HAP-1 (cell line): ENCODE measurements at regions not wholly inside any gene's neighbourhood (a gene's known extent, or its start where the extent isn't known, plus 50 kb on each side); places are given as distances from the start of the nearest gene placed in this dataset.
"Not testable (repeated sequence)": the region's sequence is repeated elsewhere in the genome, so short reads cannot be mapped to it uniquely, and the experiment has no call there.

Experiments
- DNase-seq, 2 experiments: peaks; one replicate each; pipeline ENCODE4 v3.0.0-alpha.2; 2016 to 2020; ENCODE audit warnings: low spot score in 2 of 2
- H3K27me3 ChIP-seq: fragments of 250-450 bp; sonication (Bioruptor Pico); 2 replicates; pipeline ENCODE4 v1.5.1; 2020; ENCODE audit warnings: low read depth, mild to moderate bottlenecking, moderate library complexity
- H3K36me3 ChIP-seq: fragments of 250-450 bp; sonication (Bioruptor Pico); replicated peaks from 2 replicates; pipeline ENCODE4 v1.5.1; 2020; ENCODE audit warnings: mild to moderate bottlenecking
- H3K4me1 ChIP-seq: fragments of 250-450 bp; sonication (Bioruptor Pico); 2 replicates; pipeline ENCODE4 v1.5.1; 2020; ENCODE audit warnings: mild to moderate bottlenecking
- H3K4me3 ChIP-seq: fragments of 250-450 bp; sonication (Bioruptor Pico); 2 replicates; pipeline ENCODE4 v1.5.1; 2020; ENCODE audit warnings: mild to moderate bottlenecking, moderate library complexity
- H3K9me3 ChIP-seq: fragments of 250-450 bp; sonication (Bioruptor Pico); 2 replicates; pipeline ENCODE4 v1.5.1; 2020; ENCODE audit warnings: mild to moderate bottlenecking, moderate library complexity
- in situ Hi-C: fragments of 300-500 bp; cut with MboI; formaldehyde crosslinking; loops from 3 replicates; pipeline ENCODE4 v1.14.3; 2020; ENCODE audit warnings: low sequenced_read_pairs, inconsistent platforms, mixed read lengths

DNA sequence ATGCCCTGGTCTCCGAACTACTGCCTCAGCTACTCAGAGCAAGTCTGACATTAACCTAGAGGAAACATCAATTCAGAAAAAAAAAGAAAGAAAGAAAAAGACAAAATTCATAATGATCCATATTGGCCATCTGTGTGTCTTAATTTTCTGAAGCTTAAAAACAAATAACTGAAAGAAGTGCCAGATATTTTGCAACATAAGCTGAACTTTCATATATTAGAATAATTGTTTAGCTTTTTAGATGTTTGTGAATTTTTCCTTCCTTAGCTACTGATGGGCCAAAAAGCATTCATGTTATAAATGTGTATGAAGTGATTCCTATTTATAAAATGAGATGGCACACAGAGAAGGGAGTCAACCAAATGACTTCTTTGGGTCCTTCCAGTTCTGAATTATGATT lies 555.0 kb upstream of the CHAC2 start:
- no peak overlapping the region for H3K4me3 ChIP-seq
- H3K4me1 ChIP-seq = peaks cover 6% of the 10 kb centered on the region
- no peaks in the 10 kb centered on the region for H3K36me3 ChIP-seq
- no peaks in the 10 kb centered on the region for H3K27me3 ChIP-seq
- no peaks in the 10 kb centered on the region for H3K9me3 ChIP-seq
- in situ Hi-C loops = no loop called here
- DNase-seq = no peak

- no peak for DNase-seq
- H3K36me3 ChIP-seq = no peaks in the 10 kb centered on the region
- H3K4me1 ChIP-seq = peaks cover 12% of the 10 kb centered on the region
- in situ Hi-C loops = no loop called here
- no peak overlapping the region for H3K4me3 ChIP-seq
- no peaks in the 10 kb centered on the region for H3K27me3 ChIP-seq
- H3K9me3 ChIP-seq = no peaks in the 10 kb centered on the region
These were observed 556.3 kb upstream of the CHAC2 start for GRCh38 chr2:53211201-53211774.

DNA sequence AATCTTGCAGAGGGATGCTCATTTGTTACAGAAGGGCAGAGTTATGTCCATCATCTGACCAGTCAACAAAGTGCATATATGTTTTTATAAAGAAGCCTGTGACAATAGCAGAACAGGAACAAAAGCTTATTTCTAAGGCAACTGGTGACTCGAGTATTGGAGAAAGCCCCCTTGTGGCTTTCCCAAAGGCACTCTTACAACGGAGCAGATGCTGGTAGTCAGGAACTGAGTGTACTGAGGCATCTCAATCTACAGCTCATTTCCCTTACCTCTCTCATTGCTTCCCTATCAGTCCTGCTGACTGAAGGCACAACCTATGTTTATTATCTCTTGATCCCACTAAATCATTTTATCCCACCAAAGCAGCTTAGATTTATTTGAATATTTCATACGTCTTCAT lies 557.1 kb upstream of the CHAC2 start:
- H3K36me3 ChIP-seq = no peaks in the 10 kb centered on the region
- no peaks in the 10 kb centered on the region for H3K27me3 ChIP-seq
- DNase-seq = peak; percentile 20 to 38
- H3K4me3 ChIP-seq = no peak overlapping the region
- H3K4me1 ChIP-seq = peaks cover 18% of the 10 kb centered on the region
- in situ Hi-C loops = no loop called here
- no peaks in the 10 kb centered on the region for H3K9me3 ChIP-seq

- H3K36me3 ChIP-seq = no peaks in the 10 kb centered on the region
- DNase-seq = no peak
- H3K27me3 ChIP-seq = no peaks in the 10 kb centered on the region
- no peaks in the 10 kb centered on the region for H3K9me3 ChIP-seq
- in situ Hi-C loops = no loop called here
- peaks cover 21% of the 10 kb centered on the region for H3K4me1 ChIP-seq
- H3K4me3 ChIP-seq = no peak overlapping the region
These were observed 557.7 kb upstream of the CHAC2 start for GRCh38 chr2:53209679-53210458.

DNA sequence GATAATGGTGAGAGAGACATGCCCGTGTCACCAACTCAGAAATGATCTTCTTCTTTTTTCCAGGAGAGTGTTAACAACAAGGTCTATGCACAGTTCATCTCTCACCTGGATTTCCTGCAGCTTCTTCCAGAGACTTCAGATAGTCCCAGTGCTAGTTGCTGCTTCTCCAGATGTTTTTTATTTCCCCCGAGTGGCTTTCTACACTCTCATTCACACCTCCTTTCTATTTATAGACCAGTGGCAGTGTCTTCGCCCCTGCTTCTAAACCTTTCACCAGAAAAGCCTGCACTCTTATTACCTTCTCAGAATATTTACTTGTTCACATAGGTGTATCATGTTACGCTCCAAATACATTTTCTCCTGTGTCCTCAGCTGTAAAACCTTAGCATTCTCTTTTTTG lies 558.8 kb upstream of the CHAC2 start:
- Histone ChIP-seq H3K9me3 (no peaks in the 10 kb centered on the region), H3K27me3 (no peaks in the 10 kb centered on the region), H3K4me3 (no peak overlapping the region), H3K4me1 (peaks cover 21% of the 10 kb centered on the region), H3K36me3 (no peaks in the 10 kb centered on the region)
- no peak for DNase-seq
- in situ Hi-C loops = no loop called here

DNA sequence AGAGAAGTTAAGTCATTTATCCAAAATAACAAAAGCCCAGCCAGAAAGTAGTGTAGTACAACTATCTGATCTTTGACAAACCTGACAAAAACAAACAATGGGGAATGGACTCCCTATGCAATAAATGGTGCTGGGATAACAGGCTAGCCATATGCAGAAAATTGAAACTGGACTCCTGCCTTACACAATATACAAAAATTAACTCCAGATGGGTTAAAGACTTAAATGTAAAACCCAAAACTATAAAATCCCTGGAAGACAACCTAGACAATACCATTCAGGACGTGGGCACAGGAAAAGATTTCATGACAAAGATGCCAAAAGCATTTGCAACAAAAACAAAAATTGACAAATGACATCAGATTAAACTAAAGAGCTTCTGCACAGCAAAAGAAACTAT lies 561.4 kb upstream of the CHAC2 start:
- H3K27me3 ChIP-seq, H3K9me3 ChIP-seq, H3K4me3 ChIP-seq, H3K36me3 ChIP-seq, in situ Hi-C loops: not testable (repeated sequence)
- peak; percentile 15 to 63 for DNase-seq
- H3K4me1 ChIP-seq = peaks cover 21% of the 10 kb centered on the region

GRCh38 chr2:53202063-53202462 lies 565.5 kb upstream of the CHAC2 start:
- no peaks in the 10 kb centered on the region for H3K27me3 ChIP-seq
- in situ Hi-C loops = no loop called here
- peaks cover 11% of the 10 kb centered on the region for H3K4me1 ChIP-seq
- no peaks in the 10 kb centered on the region for H3K9me3 ChIP-seq
- no peak overlapping the region for H3K4me3 ChIP-seq
- DNase-seq = peak; percentile 10 to 67
- no peaks in the 10 kb centered on the region for H3K36me3 ChIP-seq

- no peaks in the 10 kb centered on the region for H3K4me1 ChIP-seq
- in situ Hi-C loops = no loop called here
These were observed 567.5 kb upstream of the CHAC2 start for GRCh38 chr2:53200072-53200471.

DNA sequence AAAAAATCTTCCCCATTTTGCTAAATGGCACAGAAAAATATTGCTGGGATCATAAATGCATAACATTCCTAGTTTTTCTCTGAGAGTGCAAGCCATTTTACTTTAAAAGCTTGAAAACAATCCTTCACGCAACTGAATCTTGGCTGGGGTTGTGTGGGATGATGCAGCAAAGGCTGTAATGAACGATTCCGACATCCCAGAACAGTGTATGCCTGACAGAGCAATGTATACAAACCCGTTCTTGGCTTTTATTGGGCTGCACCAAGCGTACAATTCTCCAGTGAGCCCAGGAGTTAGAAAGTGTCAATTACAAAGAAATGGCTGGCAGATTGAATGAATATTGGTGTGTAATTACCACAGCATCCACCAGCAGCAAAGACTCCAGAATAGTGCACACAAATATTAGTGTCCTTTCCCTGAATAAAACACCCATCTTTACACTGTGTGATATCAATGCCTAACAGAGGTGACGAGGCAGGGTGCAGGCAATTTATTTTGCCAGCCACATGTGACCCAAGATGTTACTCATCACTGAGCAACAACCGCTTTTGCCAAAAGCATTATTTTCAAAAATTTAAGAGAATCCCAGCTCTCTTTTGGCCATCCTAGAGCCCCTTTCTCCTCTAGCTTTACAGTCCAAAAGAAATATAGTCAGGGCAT lies 578.6 kb upstream of the CHAC2 start:
- no peaks in the 10 kb centered on the region; the same call in 1 of the 2 replicates for H3K4me1 ChIP-seq
- no peaks in the 10 kb centered on the region for H3K36me3 ChIP-seq
- DNase-seq = no peak
- in situ Hi-C loops = no loop called here
- H3K4me3 ChIP-seq = no peak overlapping the region
- H3K27me3 ChIP-seq = no peaks in the 10 kb centered on the region
- no peaks in the 10 kb centered on the region for H3K9me3 ChIP-seq

More at GRCh38 chr2:53200072-53200471, 567.5 kb upstream of the CHAC2 start:
- Histone ChIP-seq H3K36me3 (no peaks in the 10 kb centered on the region), H3K4me3 (no peak overlapping the region), H3K9me3 (no peaks in the 10 kb centered on the region), H3K27me3 (no peaks in the 10 kb centered on the region)
- no peak for DNase-seq

- Histone ChIP-seq H3K4me3 (no peak overlapping the region), H3K9me3 (no peaks in the 10 kb centered on the region), H3K4me1 (peaks cover 7% of the 10 kb centered on the region), H3K27me3 (no peaks in the 10 kb centered on the region), H3K36me3 (no peaks in the 10 kb centered on the region)
- DNase-seq = peak in 1 of 2 experiments; percentile 56
- in situ Hi-C loops = no loop called here
These were observed 584.0 kb upstream of the CHAC2 start for GRCh38 chr2:53183581-53183980.

DNA sequence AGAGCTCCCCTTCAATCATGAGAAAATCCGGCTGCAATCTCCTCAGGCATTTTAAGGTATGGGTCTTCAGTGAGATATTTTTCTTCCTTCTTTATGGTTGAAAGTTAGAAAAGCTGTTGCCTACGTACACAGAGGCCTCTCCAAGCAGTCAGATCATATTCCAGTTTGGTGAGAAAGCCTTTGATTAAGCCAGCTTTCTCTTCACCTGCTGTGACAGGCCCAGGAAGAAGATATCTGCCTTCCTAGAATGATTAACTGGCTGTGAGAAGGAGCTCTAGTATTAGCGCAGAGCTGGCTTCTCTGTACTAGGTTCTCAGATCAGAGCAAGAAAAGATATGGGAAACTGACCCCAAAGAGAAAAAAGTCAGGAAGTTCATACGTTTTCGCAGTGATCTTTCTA lies 585.0 kb upstream of the CHAC2 start:
- no peaks in the 10 kb centered on the region for H3K9me3 ChIP-seq
- peaks cover 7% of the 10 kb centered on the region for H3K4me1 ChIP-seq
- H3K36me3 ChIP-seq = no peaks in the 10 kb centered on the region
- DNase-seq = no peak
- no peaks in the 10 kb centered on the region for H3K27me3 ChIP-seq
- in situ Hi-C loops = no loop called here
- no peak overlapping the region for H3K4me3 ChIP-seq

- Histone ChIP-seq H3K36me3 (no peaks in the 10 kb centered on the region), H3K27me3 (no peaks in the 10 kb centered on the region), H3K4me3 (no peak overlapping the region), H3K4me1 (peaks cover 7% of the 10 kb centered on the region), H3K9me3 (no peaks in the 10 kb centered on the region)
- in situ Hi-C loops = no loop called here
- DNase-seq = no peak
These were observed 585.8 kb upstream of the CHAC2 start for GRCh38 chr2:53181759-53182158.

- in situ Hi-C loops = no loop called here
- Histone ChIP-seq H3K9me3 (no peaks in the 10 kb centered on the region), H3K27me3 (no peaks in the 10 kb centered on the region), H3K4me1 (no peaks in the 10 kb centered on the region), H3K4me3 (no peak overlapping the region), H3K36me3 (no peaks in the 10 kb centered on the region)
- no peak for DNase-seq
These were observed 590.3 kb upstream of the CHAC2 start for GRCh38 chr2:53177327-53177726.

- Histone ChIP-seq H3K4me3 (no peak overlapping the region), H3K36me3 (no peaks in the 10 kb centered on the region), H3K27me3 (no peaks in the 10 kb centered on the region), H3K4me1 (no peaks in the 10 kb centered on the region), H3K9me3 (no peaks in the 10 kb centered on the region)
- DNase-seq = no peak
- in situ Hi-C loops = no loop called here
These were observed 593.1 kb upstream of the CHAC2 start for GRCh38 chr2:53174539-53174938.
